Left lung (tissue), 4 donors: ENCODE measurements at regions not wholly inside any gene's neighbourhood (a gene's known extent, or its start where the extent isn't known, plus 50 kb on each side); places are given as distances from the start of the nearest gene placed in this dataset.
A peak's percentile ranks its signal among the peaks of the same experiment; 100 is the strongest.
"Not testable (repeated sequence)": the region's sequence is repeated elsewhere in the genome, so short reads cannot be mapped to it uniquely, and the experiment has no call there.

ENCODE experiments used
- ATAC-seq: fragments of 200-7000 bp; cut with Tn5 transposase; one replicate; pipeline ENCODE4 v1.9.1; 2020; ENCODE audit warnings: moderate library complexity
- DNase-seq, 4 donors: peaks; one replicate each; pipeline ENCODE4 v3.0.0-alpha.2; 2013 to 2020
- H3K27ac ChIP-seq, 2 donors: fragments of 200-600 bp; sonication (generic) in 1 of 2; one replicate each; pipeline versions ENCODE4 v1.5.0 to v1.8.0; 2020 to 2021
- H3K27me3 ChIP-seq, 2 donors: fragments of 200-600 bp; sonication (generic) in 1 of 2; one replicate each; pipeline versions ENCODE4 v1.5.0 to v1.8.0; 2020 to 2021
- H3K36me3 ChIP-seq, 2 donors: fragments of 200-600 bp; sonication (generic) in 1 of 2; one replicate each; pipeline versions ENCODE4 v1.5.0 to v1.8.0; 2020 to 2021
- H3K4me1 ChIP-seq, 2 donors: fragments of 200-600 bp; one replicate each; pipeline ENCODE4 v1.8.0; 2021
- H3K4me3 ChIP-seq, 2 donors: fragments of 200-600 bp; sonication (generic) in 1 of 2; one replicate each; pipeline versions ENCODE4 v1.5.0 to v1.8.0; 2020 to 2021; ENCODE audit warnings: mild to moderate bottlenecking in 1 of 2
- H3K9me3 ChIP-seq, 2 donors: fragments of 200-600 bp; sonication (generic) in 1 of 2; one replicate each; pipeline versions ENCODE4 v1.5.0 to v1.8.0; 2020 to 2021
- intact Hi-C, 2 donors: fragments of 100-400 bp; cut with DNase I; formaldehyde crosslinking; loops; one replicate each; pipeline versions ENCODE4 v1.11.2 to v1.14.2; 2022
- donor health status: DM: no; HTN: yes; CAD: no.
- donor health status: DM: no; HTN: no; CAD: no.

DNA sequence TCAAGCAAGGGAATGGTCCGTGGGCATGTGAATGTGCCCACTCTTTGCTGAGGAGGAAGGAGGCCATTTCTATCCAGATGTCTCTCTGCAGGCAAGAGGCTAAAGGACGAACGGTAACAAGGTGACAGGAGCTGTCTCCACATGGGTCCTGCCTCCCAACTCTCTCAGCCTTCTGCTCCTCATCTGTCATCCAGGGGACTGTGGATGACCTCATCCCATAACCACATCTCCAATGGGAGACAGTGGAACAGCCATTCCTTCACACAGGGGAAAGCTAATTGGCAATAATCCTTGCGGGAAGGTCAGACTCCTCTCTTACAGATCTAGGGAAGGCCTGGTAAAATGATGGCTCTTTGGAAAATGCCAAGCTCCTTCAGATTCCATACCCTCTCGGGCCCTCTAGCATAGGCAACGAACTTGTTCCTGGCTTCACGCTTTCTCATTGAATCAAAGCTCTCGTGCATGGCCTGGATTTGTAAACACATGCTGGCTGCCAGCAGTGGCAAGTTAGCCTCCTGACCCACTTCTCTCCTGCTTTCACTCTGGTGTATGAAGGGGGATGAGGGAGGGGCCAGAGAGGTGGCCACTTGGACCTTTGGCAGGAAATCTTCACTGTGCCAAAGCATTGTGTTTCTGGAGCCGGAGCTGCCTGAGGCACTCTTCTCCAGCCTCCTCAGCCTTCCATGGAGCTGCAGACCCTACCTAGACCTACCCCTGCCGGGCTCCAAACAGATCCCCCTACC is 94.5 kb upstream of the FAM72C start:
- H3K27ac ChIP-seq, H3K4me3 ChIP-seq, intact Hi-C loops, H3K27me3 ChIP-seq, H3K36me3 ChIP-seq, H3K4me1 ChIP-seq, DNase-seq, H3K9me3 ChIP-seq: not testable (repeated sequence)
- ATAC-seq = peak; percentile 58

DNA sequence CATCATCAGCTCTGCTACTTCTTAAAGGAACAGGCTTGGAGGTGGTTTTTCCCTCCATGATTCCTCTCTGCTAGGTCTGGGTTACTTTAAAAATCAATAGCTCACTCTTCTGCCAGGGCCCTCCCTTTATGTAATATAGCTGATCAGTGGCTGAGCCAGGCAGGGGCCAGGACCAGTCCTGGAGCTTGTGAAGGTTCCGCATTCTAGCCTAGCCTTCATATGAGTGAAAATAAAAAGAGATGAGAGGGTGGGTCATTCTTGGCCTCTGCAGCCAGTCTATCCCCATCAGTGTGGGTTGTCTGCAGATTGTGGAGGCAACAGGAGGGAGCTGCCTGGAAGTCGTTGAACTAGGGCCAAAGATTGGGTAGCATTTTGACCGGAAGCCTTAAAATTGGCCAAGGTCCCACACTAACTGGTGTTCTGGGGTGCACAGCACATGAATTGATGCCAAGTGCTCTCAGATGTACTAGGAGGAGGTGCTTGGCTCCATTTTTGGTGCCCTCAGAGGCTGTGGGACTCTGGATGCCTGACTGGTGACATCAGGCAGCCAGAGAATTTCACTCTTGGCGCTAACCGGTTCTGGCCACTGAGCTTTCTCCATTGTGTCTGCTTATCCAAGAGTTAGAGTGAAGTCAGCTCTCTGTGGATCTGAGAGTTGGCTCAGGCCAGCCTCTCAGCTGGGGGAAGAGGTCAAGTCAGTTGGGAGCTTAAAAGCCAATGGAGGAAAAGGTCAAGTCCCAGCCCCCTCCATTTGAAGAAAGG is 93.7 kb upstream of the FAM72C start:
- DNase-seq, H3K27me3 ChIP-seq, H3K27ac ChIP-seq, H3K4me1 ChIP-seq, H3K9me3 ChIP-seq, H3K36me3 ChIP-seq, H3K4me3 ChIP-seq, intact Hi-C loops: not testable (repeated sequence)
- peak; percentile 87 for ATAC-seq

DNA sequence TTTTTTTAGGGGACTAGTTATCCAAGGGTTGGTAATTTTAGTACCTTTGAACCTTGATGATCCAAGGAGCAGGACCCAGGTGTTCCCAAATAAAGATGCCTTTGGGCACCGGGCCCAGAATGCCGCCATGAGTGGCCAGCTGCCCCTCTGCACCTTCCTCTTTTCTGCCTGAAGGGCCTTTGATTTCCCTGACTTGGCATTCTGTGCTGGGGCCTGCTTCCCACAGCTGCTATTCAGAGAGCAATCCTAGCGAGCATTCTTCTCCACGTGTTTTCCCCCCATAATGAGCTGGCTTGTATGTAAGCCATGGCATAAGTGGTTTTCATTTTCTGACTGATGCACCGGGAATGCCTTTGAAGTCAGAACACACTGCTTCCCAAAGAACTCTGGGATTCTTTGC is 77.6 kb upstream of the FAM72C start:
- H3K27ac ChIP-seq, H3K4me3 ChIP-seq, H3K4me1 ChIP-seq, DNase-seq, intact Hi-C loops, H3K36me3 ChIP-seq, H3K9me3 ChIP-seq, H3K27me3 ChIP-seq: not testable (repeated sequence)
- ATAC-seq = peak; percentile 61

DNA sequence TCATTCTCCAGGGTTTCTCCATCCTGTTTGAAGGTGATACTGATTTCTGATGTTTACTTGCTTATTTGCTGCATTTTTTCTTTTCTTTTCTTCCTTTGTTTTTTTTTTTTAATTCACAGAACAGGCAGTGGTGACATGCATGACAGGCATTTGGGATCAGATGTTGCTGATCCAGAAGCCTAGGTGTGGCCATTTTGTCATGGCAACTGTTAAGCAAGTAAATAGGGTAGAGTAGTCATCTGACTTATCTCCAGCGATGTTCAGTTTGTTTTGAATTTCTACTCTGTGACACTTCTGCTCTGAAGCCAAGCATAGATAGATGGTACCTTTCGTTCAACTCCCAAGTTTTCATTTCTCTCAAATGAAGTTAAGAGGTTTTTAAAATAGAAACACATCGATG is 74.9 kb upstream of the FAM72C start:
- H3K36me3 ChIP-seq, H3K4me3 ChIP-seq, H3K27me3 ChIP-seq, DNase-seq, H3K27ac ChIP-seq, H3K4me1 ChIP-seq, H3K9me3 ChIP-seq, ATAC-seq, intact Hi-C loops: not testable (repeated sequence)

DNA sequence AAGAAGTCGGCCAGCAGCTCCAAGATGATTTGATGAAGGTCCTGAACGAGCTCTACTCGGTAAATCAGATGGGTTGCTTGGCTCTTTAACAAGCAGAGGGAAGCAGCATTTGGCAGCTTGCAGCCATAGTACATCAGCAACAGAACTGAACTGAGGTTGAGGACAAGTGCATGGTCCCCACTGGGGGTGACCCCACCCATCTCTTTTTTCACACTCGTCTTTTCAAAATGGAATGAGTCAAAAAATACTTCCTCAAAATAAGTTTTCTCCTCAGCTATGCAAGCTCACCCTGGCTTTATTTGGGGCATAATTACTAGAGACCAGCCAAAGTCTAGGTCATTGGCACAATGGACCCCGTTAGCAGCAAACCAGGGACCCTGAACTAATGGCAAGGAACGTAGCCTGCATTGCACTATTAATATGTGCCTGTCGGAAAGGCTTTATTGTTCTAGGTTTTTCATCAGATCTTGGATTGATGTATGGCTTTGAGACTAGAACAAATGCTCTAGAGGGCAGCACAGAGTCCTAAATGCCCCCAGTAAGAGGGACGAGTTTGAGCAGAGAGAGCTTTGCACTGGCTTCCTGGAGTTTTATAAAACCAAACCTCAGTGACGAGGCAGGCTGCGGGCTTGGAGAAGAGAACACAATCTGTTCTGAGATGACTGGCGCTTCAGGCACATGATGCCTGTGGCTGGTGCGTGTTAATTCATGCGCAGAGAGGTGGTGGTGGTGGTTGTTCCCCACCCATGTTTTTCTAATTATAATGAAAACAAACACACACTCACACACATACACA is 74.2 kb upstream of the FAM72C start:
- DNase-seq, H3K36me3 ChIP-seq, H3K4me3 ChIP-seq, H3K9me3 ChIP-seq, intact Hi-C loops, H3K4me1 ChIP-seq, H3K27me3 ChIP-seq, H3K27ac ChIP-seq: not testable (repeated sequence)
- peak; percentile 57 for ATAC-seq

DNA sequence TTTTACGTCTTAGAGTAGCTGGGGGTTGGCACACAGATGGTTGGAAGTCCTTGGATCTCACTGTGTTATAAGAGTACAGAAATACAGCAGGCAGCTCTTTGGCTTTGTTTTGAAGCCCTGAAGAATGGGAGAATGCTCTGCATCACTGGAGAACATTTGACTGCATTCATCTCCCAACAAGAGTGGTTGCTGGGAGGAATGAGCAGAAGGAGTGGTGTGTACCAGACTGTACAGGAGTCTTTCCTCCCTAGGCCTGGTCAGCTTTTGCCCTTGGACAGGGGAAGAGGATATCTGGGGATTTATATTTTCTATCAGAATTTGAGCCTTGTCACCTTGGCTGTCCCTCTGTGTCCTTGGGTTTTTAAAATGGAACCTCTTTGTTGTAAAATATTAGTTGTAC is 70.5 kb upstream of the FAM72C start:
- H3K9me3 ChIP-seq, ATAC-seq, DNase-seq, H3K27ac ChIP-seq, intact Hi-C loops, H3K27me3 ChIP-seq, H3K36me3 ChIP-seq, H3K4me3 ChIP-seq, H3K4me1 ChIP-seq: not testable (repeated sequence)

DNA sequence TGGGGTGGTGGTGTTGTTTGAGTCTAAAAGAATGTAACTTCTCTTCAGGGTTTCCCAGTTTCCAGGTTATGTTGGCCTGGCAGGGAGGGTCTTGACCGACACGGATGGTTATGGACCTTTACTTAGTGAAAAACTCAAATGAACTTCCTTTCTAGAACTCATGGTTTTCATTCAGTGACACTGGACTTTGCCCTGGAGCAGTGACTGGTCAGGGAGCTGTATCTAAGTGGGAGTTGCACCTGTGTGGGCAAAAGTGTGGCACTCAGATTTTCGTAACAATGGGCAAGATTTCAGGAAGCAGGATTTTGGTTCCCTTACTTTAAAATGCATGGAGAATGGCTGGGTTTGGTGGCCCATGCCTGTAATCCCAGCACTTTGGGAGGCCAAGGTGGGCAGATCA is 68.5 kb upstream of the FAM72C start:
- H3K27ac ChIP-seq, ATAC-seq, H3K27me3 ChIP-seq, intact Hi-C loops, H3K36me3 ChIP-seq, H3K9me3 ChIP-seq, H3K4me3 ChIP-seq, DNase-seq, H3K4me1 ChIP-seq: not testable (repeated sequence)

DNA sequence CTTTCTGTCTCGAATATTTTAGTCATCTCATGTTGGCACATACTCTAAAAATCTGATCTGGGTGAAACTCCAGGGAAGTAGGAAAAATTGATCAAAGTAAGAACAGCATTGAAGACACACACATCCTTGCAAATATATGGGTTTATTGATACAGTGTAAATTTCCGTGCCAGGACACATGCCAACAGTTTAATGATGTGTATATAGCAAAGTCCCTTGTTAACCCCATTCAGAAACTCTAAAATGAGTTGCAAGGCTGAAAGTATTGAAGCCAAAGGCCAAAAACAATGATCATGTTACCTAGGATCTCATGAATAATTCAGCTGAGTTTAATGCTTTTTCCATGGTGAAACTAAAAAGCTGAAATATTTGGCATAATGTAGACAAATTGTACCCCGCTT is 62.3 kb upstream of the FAM72C start:
- ATAC-seq, H3K36me3 ChIP-seq, H3K4me3 ChIP-seq, H3K27me3 ChIP-seq, H3K27ac ChIP-seq, intact Hi-C loops, H3K9me3 ChIP-seq, H3K4me1 ChIP-seq, DNase-seq: not testable (repeated sequence)

DNA sequence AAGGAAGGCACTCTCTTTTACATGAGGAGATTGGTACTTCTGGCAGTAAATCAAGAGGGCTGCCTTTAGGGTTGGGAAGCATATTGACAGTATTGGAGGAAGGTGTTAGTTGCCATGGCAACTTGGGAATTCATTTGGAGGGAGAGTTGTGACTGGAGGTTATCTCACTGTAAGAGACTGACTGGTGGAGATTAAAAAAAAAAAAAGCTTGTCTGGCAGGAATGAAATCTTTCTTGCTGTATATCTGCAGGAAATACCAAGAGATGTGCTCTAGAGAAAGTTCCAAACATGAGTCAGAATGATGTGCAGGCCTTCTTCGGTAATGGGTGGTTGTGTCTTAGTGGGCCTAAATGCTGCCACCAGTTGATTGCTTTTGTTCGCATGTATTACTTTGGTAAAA is 59.8 kb upstream of the FAM72C start:
- intact Hi-C loops, H3K4me3 ChIP-seq, H3K27ac ChIP-seq, ATAC-seq, H3K27me3 ChIP-seq, H3K9me3 ChIP-seq, H3K36me3 ChIP-seq, H3K4me1 ChIP-seq, DNase-seq: not testable (repeated sequence)

DNA sequence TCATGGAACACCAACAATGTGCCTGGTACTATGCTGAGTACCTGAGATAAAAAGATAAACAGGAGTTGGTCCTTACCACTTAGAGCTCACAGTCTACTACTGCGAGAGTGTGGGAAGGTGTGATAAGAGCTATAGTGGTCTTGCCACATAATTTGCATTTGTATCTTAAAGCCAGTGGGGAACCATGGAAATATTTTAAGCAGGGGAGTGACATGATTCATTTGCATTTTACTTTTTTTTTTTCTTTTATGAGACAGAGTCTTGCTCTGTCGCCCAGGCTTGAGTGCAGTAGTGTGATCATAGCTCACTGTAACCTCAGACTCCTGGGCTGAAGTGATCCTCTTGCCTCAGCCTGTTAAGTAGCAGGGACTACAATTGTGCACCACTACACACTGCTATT is 54.2 kb upstream of the FAM72C start:
- H3K4me1 ChIP-seq, DNase-seq, H3K4me3 ChIP-seq, H3K27me3 ChIP-seq, intact Hi-C loops, H3K27ac ChIP-seq, ATAC-seq, H3K9me3 ChIP-seq, H3K36me3 ChIP-seq: not testable (repeated sequence)

DNA sequence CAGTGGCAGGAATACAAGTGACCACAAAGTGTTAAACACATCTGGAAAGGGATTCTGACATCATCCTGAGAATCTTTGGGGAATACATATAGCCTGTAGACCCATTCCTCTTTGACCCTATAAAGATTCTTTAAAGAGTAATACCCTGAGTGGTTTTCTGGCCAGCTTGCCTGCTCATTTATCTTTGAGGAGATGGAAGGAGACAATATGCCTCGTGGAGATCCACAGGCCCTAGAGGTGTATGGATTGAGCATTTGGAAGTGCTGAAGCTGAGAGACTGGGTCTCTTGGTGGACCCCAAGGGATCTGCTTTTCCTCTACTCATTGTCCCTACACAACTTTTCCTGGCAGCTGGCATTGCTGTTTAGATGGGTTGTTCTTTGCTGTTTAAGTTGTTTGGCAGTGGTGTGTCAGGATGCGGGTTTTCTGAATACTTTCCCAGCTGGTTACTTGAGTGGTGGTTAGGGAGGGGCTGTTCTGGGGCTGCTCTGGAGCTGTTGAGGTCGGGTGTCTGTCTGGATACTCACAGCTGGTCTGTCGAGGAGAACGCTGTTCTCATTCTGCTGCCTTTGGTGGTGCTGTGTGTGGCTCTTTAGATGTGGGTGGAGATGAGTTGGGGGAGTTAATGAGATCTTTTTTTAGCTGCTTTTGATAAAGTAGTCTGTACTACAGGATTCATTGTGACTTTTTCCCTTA is 50.1 kb upstream of the FAM72C start:
- DNase-seq, H3K9me3 ChIP-seq, ATAC-seq, H3K27ac ChIP-seq, H3K27me3 ChIP-seq, H3K4me3 ChIP-seq, H3K4me1 ChIP-seq, intact Hi-C loops, H3K36me3 ChIP-seq: not testable (repeated sequence)
